ENCODE measurements at regions not wholly inside any gene's neighbourhood (a gene's known extent, or its start where the extent isn't known, plus 50 kb on each side); places are given as distances from the start of the nearest gene placed in this dataset.

DNA sequence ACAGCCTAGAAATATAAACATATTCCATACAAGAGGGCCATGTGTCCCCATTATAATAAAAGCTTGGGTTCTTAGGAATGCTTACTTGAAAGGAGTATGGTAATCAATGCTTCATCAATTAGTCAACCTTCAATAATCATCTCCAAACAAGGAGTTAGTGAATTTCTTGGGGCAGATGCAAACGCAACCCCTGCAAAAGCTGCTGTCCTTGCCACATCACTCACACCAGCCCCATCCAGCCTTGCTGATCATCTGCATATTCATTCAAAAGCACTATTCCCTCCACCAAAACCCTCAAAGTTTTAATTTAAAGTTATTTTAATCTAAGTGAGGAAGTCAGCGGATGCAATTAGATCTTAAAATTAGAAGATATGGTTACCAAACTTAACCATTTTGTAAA, 54.0 kb upstream of the VGLL4 start:
- no peak overlapping the region for H3K27ac ChIP-seq (replicated peaks)
- H3K27me3 ChIP-seq (ENCODE audit: insufficient read depth, poor library complexity, severe bottlenecking) = peaks cover under 1% of the 10 kb centered on the region
- no peak for DNase-seq (ENCODE audit: low read depth in 1 of 2, low spot score in 1 of 2)
- H3K4me3 ChIP-seq (replicated peaks; ENCODE audit: insufficient read depth, low read length) = no peak overlapping the region
- TF ChIP-seq SPI1 (IDR thresholded peaks at IDR 0.05; ENCODE audit: borderline replicate concordance, low read depth) (no peak), GABPA (IDR thresholded peaks at IDR 0.05; ENCODE audit: low read depth) (no peak), POLR2AphosphoS5 (IDR thresholded peaks at IDR 0.05; ENCODE audit: low read depth) (no peak)
- TF ChIP-seq, protein P1, sequence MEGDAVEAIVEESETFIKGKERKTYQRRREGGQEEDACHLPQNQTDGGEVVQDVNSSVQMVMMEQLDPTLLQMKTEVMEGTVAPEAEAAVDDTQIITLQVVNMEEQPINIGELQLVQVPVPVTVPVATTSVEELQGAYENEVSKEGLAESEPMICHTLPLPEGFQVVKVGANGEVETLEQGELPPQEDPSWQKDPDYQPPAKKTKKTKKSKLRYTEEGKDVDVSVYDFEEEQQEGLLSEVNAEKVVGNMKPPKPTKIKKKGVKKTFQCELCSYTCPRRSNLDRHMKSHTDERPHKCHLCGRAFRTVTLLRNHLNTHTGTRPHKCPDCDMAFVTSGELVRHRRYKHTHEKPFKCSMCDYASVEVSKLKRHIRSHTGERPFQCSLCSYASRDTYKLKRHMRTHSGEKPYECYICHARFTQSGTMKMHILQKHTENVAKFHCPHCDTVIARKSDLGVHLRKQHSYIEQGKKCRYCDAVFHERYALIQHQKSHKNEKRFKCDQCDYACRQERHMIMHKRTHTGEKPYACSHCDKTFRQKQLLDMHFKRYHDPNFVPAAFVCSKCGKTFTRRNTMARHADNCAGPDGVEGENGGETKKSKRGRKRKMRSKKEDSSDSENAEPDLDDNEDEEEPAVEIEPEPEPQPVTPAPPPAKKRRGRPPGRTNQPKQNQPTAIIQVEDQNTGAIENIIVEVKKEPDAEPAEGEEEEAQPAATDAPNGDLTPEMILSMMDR (IDR thresholded peaks at IDR 0.05; ENCODE audit: insufficient read depth, low read length) = no peak
- TF ChIP-seq, protein P2, sequence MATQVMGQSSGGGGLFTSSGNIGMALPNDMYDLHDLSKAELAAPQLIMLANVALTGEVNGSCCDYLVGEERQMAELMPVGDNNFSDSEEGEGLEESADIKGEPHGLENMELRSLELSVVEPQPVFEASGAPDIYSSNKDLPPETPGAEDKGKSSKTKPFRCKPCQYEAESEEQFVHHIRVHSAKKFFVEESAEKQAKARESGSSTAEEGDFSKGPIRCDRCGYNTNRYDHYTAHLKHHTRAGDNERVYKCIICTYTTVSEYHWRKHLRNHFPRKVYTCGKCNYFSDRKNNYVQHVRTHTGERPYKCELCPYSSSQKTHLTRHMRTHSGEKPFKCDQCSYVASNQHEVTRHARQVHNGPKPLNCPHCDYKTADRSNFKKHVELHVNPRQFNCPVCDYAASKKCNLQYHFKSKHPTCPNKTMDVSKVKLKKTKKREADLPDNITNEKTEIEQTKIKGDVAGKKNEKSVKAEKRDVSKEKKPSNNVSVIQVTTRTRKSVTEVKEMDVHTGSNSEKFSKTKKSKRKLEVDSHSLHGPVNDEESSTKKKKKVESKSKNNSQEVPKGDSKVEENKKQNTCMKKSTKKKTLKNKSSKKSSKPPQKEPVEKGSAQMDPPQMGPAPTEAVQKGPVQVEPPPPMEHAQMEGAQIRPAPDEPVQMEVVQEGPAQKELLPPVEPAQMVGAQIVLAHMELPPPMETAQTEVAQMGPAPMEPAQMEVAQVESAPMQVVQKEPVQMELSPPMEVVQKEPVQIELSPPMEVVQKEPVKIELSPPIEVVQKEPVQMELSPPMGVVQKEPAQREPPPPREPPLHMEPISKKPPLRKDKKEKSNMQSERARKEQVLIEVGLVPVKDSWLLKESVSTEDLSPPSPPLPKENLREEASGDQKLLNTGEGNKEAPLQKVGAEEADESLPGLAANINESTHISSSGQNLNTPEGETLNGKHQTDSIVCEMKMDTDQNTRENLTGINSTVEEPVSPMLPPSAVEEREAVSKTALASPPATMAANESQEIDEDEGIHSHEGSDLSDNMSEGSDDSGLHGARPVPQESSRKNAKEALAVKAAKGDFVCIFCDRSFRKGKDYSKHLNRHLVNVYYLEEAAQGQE (IDR thresholded peaks at IDR 0.05; ENCODE audit: insufficient replicate concordance, low read depth) = no peak

DNA sequence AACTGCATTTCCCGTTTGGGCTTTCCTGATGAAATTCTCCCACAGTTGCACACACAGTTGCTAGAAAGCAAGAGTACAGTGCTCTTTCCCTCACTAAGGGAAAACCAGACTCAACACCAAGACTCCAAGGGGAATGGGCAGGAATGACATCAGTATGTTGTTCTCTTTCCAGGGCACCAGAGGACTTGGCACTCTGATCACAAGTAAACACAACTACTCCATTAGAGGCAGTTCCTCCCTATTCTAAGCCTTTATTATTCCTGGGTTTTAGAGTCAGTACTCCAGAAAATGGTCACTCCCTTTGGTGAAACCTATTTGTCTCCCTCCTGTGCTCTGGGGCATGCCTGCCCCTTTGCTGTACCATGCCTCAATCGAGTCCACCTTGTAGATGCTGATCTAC, 52.3 kb upstream of the VGLL4 start:
- H3K4me3 ChIP-seq (replicated peaks; ENCODE audit: insufficient read depth, low read length) = no peak overlapping the region
- H3K27ac ChIP-seq (replicated peaks) = no peak overlapping the region
- no peak for DNase-seq (ENCODE audit: low read depth in 1 of 2, low spot score in 1 of 2)
- peaks cover 6% of the 10 kb centered on the region for H3K27me3 ChIP-seq (ENCODE audit: insufficient read depth, poor library complexity, severe bottlenecking)
- no peak for TF ChIP-seq POLR2AphosphoS5 (IDR thresholded peaks at IDR 0.05; ENCODE audit: low read depth)
- no peak for TF ChIP-seq GABPA (IDR thresholded peaks at IDR 0.05; ENCODE audit: low read depth)
- TF ChIP-seq, protein P1 (IDR thresholded peaks at IDR 0.05; ENCODE audit: insufficient read depth, low read length) = no peak
- no peak for TF ChIP-seq SPI1 (IDR thresholded peaks at IDR 0.05; ENCODE audit: borderline replicate concordance, low read depth)
- TF ChIP-seq, protein P2 (IDR thresholded peaks at IDR 0.05; ENCODE audit: insufficient replicate concordance, low read depth) = no peak

Measured in HL-60 (cell line).